ENCODE measurements at regions not wholly inside any gene's neighbourhood (a gene's known extent, or its start where the extent isn't known, plus 50 kb on each side); places are given as distances from the start of the nearest gene placed in this dataset.

DNA sequence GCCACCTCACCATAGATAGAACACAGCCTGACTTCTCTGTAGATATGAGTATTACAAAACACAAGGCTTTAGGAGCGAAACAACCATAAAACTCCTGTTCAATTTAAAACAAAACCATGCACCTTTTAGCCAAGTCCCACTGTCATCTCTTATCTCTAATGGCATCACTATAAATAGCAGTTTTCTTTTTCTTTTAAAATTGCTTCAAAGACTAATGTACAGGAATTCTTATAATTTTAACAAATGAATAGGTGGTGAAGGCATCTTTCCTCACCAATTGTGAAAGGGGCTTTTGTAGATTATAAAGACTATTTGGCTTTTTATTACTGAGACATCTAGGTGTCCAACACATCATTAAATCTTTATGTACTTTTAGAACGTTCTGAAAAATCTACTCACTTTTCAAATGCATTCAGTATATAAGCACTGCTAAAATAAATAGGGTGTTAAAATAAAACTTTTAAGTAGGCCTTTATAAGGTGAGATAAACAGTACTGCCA, 205.7 kb upstream of the GRM3 start:
- Histone ChIP-seq H3K27me3 (ENCODE audit: control insufficient read depth, low read length) (no peaks in the 10 kb centered on the region), H3K9me2 (replicated peaks; ENCODE audit: control insufficient read depth, low read length) (no peaks in the 10 kb centered on the region; the same call in 1 of the 2 replicates), H4K20me1 (ENCODE audit: control insufficient read depth, insufficient read depth, low read depth, low read length) (no peaks in the 10 kb centered on the region), H3K4me2 (ENCODE audit: low read length) (no peak overlapping the region), H3K79me2 (ENCODE audit: control insufficient read depth, low read length) (no peaks in the 10 kb centered on the region), H3K4me1 (ENCODE audit: control insufficient read depth, low read length) (no peaks in the 10 kb centered on the region), H3K27ac (ENCODE audit: low read depth, low read length) (no peak overlapping the region), H3F3A (ENCODE audit: control insufficient read depth, insufficient read depth) (no peaks in the 10 kb centered on the region), H3K9me3 (ENCODE audit: control insufficient read depth, insufficient read depth, low read length) (no peaks in the 10 kb centered on the region), H3K4me3 (ENCODE audit: low read length) (no peak overlapping the region), H3K36me3 (ENCODE audit: control insufficient read depth, low read length) (no peaks in the 10 kb centered on the region)
- TF ChIP-seq, protein P1, sequence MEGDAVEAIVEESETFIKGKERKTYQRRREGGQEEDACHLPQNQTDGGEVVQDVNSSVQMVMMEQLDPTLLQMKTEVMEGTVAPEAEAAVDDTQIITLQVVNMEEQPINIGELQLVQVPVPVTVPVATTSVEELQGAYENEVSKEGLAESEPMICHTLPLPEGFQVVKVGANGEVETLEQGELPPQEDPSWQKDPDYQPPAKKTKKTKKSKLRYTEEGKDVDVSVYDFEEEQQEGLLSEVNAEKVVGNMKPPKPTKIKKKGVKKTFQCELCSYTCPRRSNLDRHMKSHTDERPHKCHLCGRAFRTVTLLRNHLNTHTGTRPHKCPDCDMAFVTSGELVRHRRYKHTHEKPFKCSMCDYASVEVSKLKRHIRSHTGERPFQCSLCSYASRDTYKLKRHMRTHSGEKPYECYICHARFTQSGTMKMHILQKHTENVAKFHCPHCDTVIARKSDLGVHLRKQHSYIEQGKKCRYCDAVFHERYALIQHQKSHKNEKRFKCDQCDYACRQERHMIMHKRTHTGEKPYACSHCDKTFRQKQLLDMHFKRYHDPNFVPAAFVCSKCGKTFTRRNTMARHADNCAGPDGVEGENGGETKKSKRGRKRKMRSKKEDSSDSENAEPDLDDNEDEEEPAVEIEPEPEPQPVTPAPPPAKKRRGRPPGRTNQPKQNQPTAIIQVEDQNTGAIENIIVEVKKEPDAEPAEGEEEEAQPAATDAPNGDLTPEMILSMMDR (IDR thresholded peaks at IDR 0.05; ENCODE audit: low read depth, low read length, poor library complexity, severe bottlenecking) = no peak
- no peak for TF ChIP-seq EZH2phosphoT487 (IDR thresholded peaks at IDR 0.05; ENCODE audit: borderline replicate concordance, low read length)

DNA sequence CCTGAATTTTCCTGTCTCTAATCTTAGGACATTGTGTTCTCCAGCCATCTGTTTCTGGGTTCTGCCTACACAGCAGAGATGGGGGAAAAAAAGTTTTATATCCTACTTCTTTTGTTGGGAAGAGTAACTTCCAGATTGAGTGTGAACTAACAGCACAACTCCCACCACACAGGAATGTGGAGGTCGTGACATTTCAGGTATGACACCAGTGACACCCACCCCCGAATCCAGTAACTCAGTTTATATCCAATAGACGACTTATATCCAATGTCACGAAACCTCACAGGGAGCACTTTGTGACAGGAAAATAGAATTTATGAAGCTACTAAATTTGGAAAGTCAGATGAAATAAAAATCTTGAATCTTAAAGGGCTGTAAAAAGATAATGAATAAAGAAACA, 211.9 kb upstream of the GRM3 start:
- no peaks in the 10 kb centered on the region; the same call in 1 of the 2 replicates for H3K9me2 ChIP-seq (replicated peaks; ENCODE audit: control insufficient read depth, low read length)
- H3K36me3 ChIP-seq (ENCODE audit: control insufficient read depth, low read length) = no peaks in the 10 kb centered on the region
- H3K4me1 ChIP-seq (ENCODE audit: control insufficient read depth, low read length) = no peaks in the 10 kb centered on the region
- H3K79me2 ChIP-seq (ENCODE audit: control insufficient read depth, low read length) = no peaks in the 10 kb centered on the region
- H4K20me1 ChIP-seq (ENCODE audit: control insufficient read depth, insufficient read depth, low read depth, low read length) = no peaks in the 10 kb centered on the region
- TF ChIP-seq, protein P1 (IDR thresholded peaks at IDR 0.05; ENCODE audit: low read depth, low read length, poor library complexity, severe bottlenecking) = no peak
- TF ChIP-seq EZH2phosphoT487 (IDR thresholded peaks at IDR 0.05; ENCODE audit: borderline replicate concordance, low read length) = no peak
- no peaks in the 10 kb centered on the region for H3F3A ChIP-seq (ENCODE audit: control insufficient read depth, insufficient read depth)
- H3K27ac ChIP-seq (ENCODE audit: low read depth, low read length) = no peak overlapping the region
- no peaks in the 10 kb centered on the region for H3K27me3 ChIP-seq (ENCODE audit: control insufficient read depth, low read length)
- no peaks in the 10 kb centered on the region for H3K9me3 ChIP-seq (ENCODE audit: control insufficient read depth, insufficient read depth, low read length)
- H3K4me3 ChIP-seq (ENCODE audit: low read length) = no peak overlapping the region
- no peak overlapping the region for H3K4me2 ChIP-seq (ENCODE audit: low read length)

DNA sequence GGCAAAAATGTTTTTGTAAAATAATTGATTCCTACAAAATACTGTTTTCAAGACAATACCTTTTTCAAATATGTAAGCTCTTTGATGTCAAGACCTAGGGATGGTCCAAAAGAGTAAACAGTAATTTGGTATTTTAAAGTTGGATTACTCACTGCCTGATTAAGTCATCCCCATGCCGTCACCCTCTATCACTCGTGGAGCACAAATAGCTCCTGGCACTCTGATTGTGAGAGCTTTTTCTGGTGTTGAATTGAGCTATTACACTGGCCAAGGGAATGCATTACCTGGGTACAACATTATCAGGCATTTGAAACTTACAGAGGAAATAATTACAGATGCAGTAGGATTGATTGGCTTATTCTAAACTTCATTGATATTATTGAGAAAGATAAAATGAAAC, 231.9 kb upstream of the GRM3 start:
- Histone ChIP-seq H3K79me2 (ENCODE audit: control insufficient read depth, low read length) (no peaks in the 10 kb centered on the region), H3K4me3 (ENCODE audit: low read length) (no peak overlapping the region), H3K9me3 (ENCODE audit: control insufficient read depth, insufficient read depth, low read length) (no peaks in the 10 kb centered on the region), H3K27me3 (ENCODE audit: control insufficient read depth, low read length) (no peaks in the 10 kb centered on the region), H4K20me1 (ENCODE audit: control insufficient read depth, insufficient read depth, low read depth, low read length) (no peaks in the 10 kb centered on the region), H3F3A (ENCODE audit: control insufficient read depth, insufficient read depth) (no peaks in the 10 kb centered on the region), H3K9me2 (replicated peaks; ENCODE audit: control insufficient read depth, low read length) (no peaks in the 10 kb centered on the region), H3K27ac (ENCODE audit: low read depth, low read length) (no peak overlapping the region), H3K4me1 (ENCODE audit: control insufficient read depth, low read length) (no peaks in the 10 kb centered on the region), H3K36me3 (ENCODE audit: control insufficient read depth, low read length) (no peaks in the 10 kb centered on the region), H3K4me2 (ENCODE audit: low read length) (no peak overlapping the region)
- no peak for TF ChIP-seq EZH2phosphoT487 (IDR thresholded peaks at IDR 0.05; ENCODE audit: borderline replicate concordance, low read length)
- TF ChIP-seq, protein P1 (IDR thresholded peaks at IDR 0.05; ENCODE audit: low read depth, low read length, poor library complexity, severe bottlenecking) = no peak
